GM23248 (cell line): ENCODE measurements at regions not wholly inside any gene's neighbourhood (a gene's known extent, or its start where the extent isn't known, plus 50 kb on each side); places are given as distances from the start of the nearest gene placed in this dataset.

Source experiments
- EZH2 ChIP-seq: fragments of 200-600 bp; sonication (generic); IDR thresholded peaks from 2 replicates; pipeline ENCODE4 v1.6.1; 2018; ENCODE audit warnings: antibody characterized with exemption, mild to moderate bottlenecking; ENCODE audit not compliant: insufficient read depth, poor library complexity, severe bottlenecking
- EZH2phosphoT487 ChIP-seq: fragments of 200-600 bp; sonication (generic); IDR thresholded peaks from 2 replicates; pipeline ENCODE4 v1.6.1; 2018; ENCODE audit warnings: antibody characterized with exemption, moderate library complexity, mild to moderate bottlenecking, low read depth; ENCODE audit not compliant: insufficient read depth

- TF ChIP-seq EZH2 (no peak), EZH2phosphoT487 (no peak)
Observed at GRCh38 chr17:419073-419735, 66.6 kb upstream of the RPH3AL start.
